ENCODE measurements at regions not wholly inside any gene's neighbourhood (a gene's known extent, or its start where the extent isn't known, plus 50 kb on each side); places are given as distances from the start of the nearest gene placed in this dataset.

DNA sequence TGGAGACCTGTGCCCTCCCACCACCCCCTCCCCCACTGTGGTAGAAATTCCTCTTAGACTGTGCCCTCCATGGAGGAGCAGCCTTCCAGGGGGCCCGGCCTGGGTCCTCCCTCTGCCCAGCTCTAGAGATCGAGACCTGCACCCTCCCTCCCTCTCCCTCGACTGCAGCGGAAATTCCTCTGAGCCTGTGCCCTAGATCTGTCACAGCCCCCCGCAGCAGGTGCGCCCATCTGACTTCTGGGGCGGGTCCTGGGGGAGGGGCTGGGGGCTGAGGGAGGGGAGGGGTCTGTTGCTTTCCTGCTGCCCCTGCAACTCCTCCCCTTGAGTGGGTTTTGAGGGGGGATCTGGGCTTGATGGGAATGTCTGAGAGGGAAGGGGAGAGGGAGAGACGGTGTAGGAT lies 177.8 kb upstream of the GSE1 start:
- TF ChIP-seq POLR2A (IDR thresholded peaks at IDR 0.05) = no peak
- TF ChIP-seq, protein P1, sequence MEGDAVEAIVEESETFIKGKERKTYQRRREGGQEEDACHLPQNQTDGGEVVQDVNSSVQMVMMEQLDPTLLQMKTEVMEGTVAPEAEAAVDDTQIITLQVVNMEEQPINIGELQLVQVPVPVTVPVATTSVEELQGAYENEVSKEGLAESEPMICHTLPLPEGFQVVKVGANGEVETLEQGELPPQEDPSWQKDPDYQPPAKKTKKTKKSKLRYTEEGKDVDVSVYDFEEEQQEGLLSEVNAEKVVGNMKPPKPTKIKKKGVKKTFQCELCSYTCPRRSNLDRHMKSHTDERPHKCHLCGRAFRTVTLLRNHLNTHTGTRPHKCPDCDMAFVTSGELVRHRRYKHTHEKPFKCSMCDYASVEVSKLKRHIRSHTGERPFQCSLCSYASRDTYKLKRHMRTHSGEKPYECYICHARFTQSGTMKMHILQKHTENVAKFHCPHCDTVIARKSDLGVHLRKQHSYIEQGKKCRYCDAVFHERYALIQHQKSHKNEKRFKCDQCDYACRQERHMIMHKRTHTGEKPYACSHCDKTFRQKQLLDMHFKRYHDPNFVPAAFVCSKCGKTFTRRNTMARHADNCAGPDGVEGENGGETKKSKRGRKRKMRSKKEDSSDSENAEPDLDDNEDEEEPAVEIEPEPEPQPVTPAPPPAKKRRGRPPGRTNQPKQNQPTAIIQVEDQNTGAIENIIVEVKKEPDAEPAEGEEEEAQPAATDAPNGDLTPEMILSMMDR (IDR thresholded peaks at IDR 0.05) = no peak
- Histone ChIP-seq H3K36me3 (ENCODE audit: low read depth, missing control alignments) (no peaks in the 10 kb centered on the region), H3K9me3 (no peaks in the 10 kb centered on the region), H3K27ac (no peak overlapping the region), H3K4me1 (peaks cover 30% of the 10 kb centered on the region), H3K4me3 (no peak overlapping the region), H3K27me3 (no peaks in the 10 kb centered on the region)
- WGBS, 2 donors = 74 to 85% methylated on average over 6 to 8 of the region's 8 CpGs
- intact Hi-C loops (cut with DNase I; ENCODE audit: low total_unique reads) = no loop called here
- no peak for DNase-seq

DNA sequence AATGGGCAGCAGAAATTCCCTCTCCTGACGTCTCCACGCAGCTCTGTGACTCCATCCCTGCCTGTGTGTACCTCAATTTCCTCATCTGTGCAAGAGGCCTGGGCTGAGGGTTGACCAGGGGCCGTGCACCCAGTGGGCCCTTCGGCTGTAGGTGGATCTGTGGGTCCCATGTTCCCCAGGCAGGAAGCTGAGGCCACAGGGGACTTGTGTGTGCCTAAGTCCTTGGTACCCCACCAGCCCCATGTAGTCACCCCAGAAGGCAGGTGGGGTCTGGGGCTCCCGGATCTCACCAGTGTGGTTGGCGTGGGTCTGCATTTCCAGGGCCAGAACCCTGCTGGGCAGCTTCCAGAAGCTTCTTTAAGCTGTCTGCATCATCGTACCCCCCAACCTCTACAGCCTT lies 177.4 kb upstream of the GSE1 start:
- peak overlapping the region; percentile 9 to 83 for H3K27ac ChIP-seq
- H3K27me3 ChIP-seq = no peaks in the 10 kb centered on the region
- WGBS, 2 donors = 79 to 84% methylated on average over 7 of the region's 7 CpGs
- H3K9me3 ChIP-seq = no peaks in the 10 kb centered on the region
- no peak for DNase-seq
- H3K4me1 ChIP-seq = peaks cover 26% of the 10 kb centered on the region
- no peaks in the 10 kb centered on the region for H3K36me3 ChIP-seq (ENCODE audit: low read depth, missing control alignments)
- intact Hi-C loops (cut with DNase I; ENCODE audit: low total_unique reads) = no loop called here
- no peak overlapping the region for H3K4me3 ChIP-seq
- no peak for TF ChIP-seq POLR2A (IDR thresholded peaks at IDR 0.05)
- TF ChIP-seq, protein P1 (IDR thresholded peaks at IDR 0.05) = no peak

DNA sequence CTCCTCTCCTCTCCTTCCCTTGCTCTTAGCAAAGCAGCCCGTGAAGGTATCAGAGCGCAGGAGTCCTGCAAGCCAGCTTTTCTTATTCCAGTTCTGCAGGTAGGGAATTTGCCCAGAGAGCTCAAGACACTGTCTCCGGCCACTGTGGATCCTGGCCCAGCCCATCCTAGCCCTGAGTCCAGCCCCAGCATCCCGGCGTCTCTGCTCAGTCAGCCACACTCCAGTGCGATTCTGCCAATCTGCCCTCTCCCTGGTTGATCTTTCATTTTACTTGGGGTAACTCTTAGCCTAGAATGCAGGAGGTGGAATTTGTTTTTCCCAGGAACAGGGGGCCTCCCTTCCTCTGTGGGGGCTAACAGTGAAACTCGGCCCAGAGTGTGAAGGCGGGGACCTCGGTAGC lies 176.9 kb upstream of the GSE1 start:
- intact Hi-C loops (cut with DNase I; ENCODE audit: low total_unique reads) = no loop called here
- Histone ChIP-seq H3K36me3 (ENCODE audit: low read depth, missing control alignments) (no peaks in the 10 kb centered on the region), H3K4me3 (no peak overlapping the region), H3K4me1 (peaks cover 26% of the 10 kb centered on the region), H3K27me3 (no peaks in the 10 kb centered on the region), H3K9me3 (no peaks in the 10 kb centered on the region), H3K27ac (peak overlapping the region; percentile 9 to 83)
- DNase-seq = peak; percentile 65
- 52 to 65% methylated on average over 6 to 9 of the region's 9 CpGs for WGBS, 2 donors
- TF ChIP-seq, protein P1 (IDR thresholded peaks at IDR 0.05) = no peak

DNA sequence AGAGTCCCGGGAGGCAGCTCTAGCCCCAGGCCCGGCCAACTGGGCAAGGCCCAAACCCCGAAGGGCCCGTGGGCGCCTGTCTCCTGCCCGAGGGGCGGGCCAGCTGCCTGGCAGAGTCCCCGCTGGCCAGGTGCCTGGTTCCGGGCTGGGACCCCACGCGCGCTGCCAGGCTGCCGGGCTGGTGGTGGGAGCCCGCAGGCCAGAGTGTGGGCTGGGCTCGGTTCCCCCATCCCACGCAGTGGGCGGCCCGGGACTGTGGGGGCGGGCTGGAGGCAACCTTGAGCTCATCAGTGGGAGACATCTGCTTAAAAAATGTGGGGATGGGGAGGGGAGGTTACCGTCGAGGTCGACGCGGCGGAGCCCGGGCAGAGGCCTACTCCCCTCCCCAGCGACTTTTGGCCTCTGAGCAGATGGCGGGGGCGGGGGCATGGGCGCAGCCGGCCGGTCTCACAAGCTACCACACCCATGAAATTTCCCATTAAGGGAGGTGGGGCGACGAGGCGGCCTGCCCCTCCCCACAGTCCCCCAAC lies 176.4 kb upstream of the GSE1 start:
- no peaks in the 10 kb centered on the region for H3K27me3 ChIP-seq
- DNase-seq = peak; percentile 75
- H3K4me1 ChIP-seq = peaks cover 26% of the 10 kb centered on the region
- intact Hi-C loops (cut with DNase I; ENCODE audit: low total_unique reads) = no loop called here
- 21 to 47% methylated on average over 3 to 16 of the region's 35 CpGs for WGBS, 2 donors
- H3K4me3 ChIP-seq = no peak overlapping the region
- H3K27ac ChIP-seq = peak overlapping the region; percentile 9 to 83
- no peak for TF ChIP-seq POLR2A (IDR thresholded peaks at IDR 0.05)
- TF ChIP-seq, protein P1 (IDR thresholded peaks at IDR 0.05) = no peak
- no peaks in the 10 kb centered on the region for H3K9me3 ChIP-seq
- no peaks in the 10 kb centered on the region for H3K36me3 ChIP-seq (ENCODE audit: low read depth, missing control alignments)
